Hindlimb muscle (tissue), 1 donor: ENCODE measurements at regions not wholly inside any gene's neighbourhood (a gene's known extent, or its start where the extent isn't known, plus 50 kb on each side); places are given as distances from the start of the nearest gene placed in this dataset.

Experiments used
- DNase-seq: peaks from one replicate; pipeline ENCODE4 v3.0.0-alpha.2; 2013

- no peak for DNase-seq
Observed at GRCh38 chr14:104291123-104292000, 153.0 kb downstream of the KIF26A start.

- DNase-seq: no peak
Observed at GRCh38 chr14:104292084-104292970, 153.9 kb downstream of the KIF26A start.

- no peak for DNase-seq
Observed at GRCh38 chr14:104293231-104293841, 154.9 kb downstream of the KIF26A start.

GRCh38 chr14:104293851-104294627, 155.7 kb downstream of the KIF26A start:
- DNase-seq: no peak

GRCh38 chr14:104294628-104294982, 156.2 kb downstream of the KIF26A start:
- no peak for DNase-seq

GRCh38 chr14:104294983-104295680, 156.7 kb downstream of the KIF26A start:
- DNase-seq: no peak

GRCh38 chr14:104295681-104296387, 157.4 kb downstream of the KIF26A start:
- DNase-seq: no peak

- DNase-seq: no peak
Observed at GRCh38 chr14:104296388-104297312, 158.3 kb downstream of the KIF26A start.

- no peak for DNase-seq
Observed at GRCh38 chr14:104297313-104297704, 158.9 kb downstream of the KIF26A start.

- DNase-seq: no peak
Observed at GRCh38 chr14:104297721-104298401, 159.5 kb downstream of the KIF26A start.

GRCh38 chr14:104298458-104298857, 160.1 kb downstream of the KIF26A start:
- no peak for DNase-seq

GRCh38 chr14:104299993-104300761, 161.8 kb downstream of the KIF26A start:
- DNase-seq: no peak

- DNase-seq: no peak
Observed at GRCh38 chr14:104301731-104302460, 163.5 kb downstream of the KIF26A start.

- DNase-seq: no peak
Observed at GRCh38 chr14:104302794-104303405, 164.5 kb downstream of the KIF26A start.

- DNase-seq: no peak
Observed at GRCh38 chr14:104303705-104304425, 165.5 kb downstream of the KIF26A start.
